ENCODE measurements at regions not wholly inside any gene's neighbourhood (a gene's known extent, or its start where the extent isn't known, plus 50 kb on each side); places are given as distances from the start of the nearest gene placed in this dataset.

DNA sequence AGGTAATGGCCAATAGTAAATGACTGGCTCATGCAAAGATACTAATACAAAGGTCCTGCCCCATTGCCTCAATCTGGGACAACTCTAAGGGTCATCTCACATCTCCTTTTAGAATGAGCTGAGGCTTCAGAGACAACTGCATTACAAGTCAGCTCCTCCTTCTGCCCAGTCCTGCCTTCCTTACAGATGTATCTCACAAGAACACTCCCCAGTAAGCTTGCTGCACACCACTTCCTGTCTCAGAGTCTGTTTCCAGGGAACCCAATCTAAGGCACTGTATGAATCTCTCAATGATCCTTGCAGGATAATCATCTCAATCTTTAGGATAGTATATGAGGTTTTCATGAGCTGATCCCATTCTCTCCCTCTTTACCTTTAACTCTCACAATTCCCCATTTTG is 57.8 kb upstream of the ZDHHC17 start:
- TF ChIP-seq SP1 (IDR thresholded peaks at IDR 0.05; ENCODE audit: low read depth): no peak
- TF ChIP-seq CTCF (IDR thresholded peaks at IDR 0.05 in 2 of 3, conservative IDR thresholded peaks at IDR 0.05 in 1 of 3; ENCODE audit: borderline replicate concordance in 1 of 3, insufficient read depth in 1 of 3, low read depth in 2 of 3, low read length in 2 of 3): no peak
- TF ChIP-seq TCF7L2 (IDR thresholded peaks at IDR 0.05; ENCODE audit: borderline replicate concordance, extremely low read depth, insufficient read depth, insufficient read length): no peak
- no peak for TF ChIP-seq ATF3 (IDR thresholded peaks at IDR 0.05)
- TF ChIP-seq JUND (IDR thresholded peaks at IDR 0.05): no peak
- H3K9ac ChIP-seq (ENCODE audit: low read length): no peak overlapping the region
- H3K27ac ChIP-seq (ENCODE audit: low read depth, low read length): no peak overlapping the region
- ChIA-PET POLR2A (no interaction called here), RAD21 (ENCODE audit: low non-redundant PET in 1 of 2, low total read pairs in 2 of 2, uncharacterized antibody in 2 of 2, unreplicated experiment in 2 of 2) (no interaction called here), CTCF (no interaction called here)
- no peaks in the 10 kb centered on the region for H3K36me3 ChIP-seq (ENCODE audit: control insufficient read depth in 1 of 2, insufficient read depth in 2 of 2, low read length in 2 of 2)
- no peaks in the 10 kb centered on the region for H3K27me3 ChIP-seq (ENCODE audit: insufficient read depth, low read length)
- intact Hi-C loops (cut with micrococcal nuclease): no loop called here
- no peak for ATAC-seq
- no TSS peak for BruUV-seq (replicated peaks)
- H2AFZ ChIP-seq (ENCODE audit: low read depth, low read length, poor library complexity, severe bottlenecking): no peak overlapping the region
- no peaks in the 10 kb centered on the region for H3K79me2 ChIP-seq (ENCODE audit: insufficient read depth, low read length)
- no peaks in the 10 kb centered on the region for H4K20me1 ChIP-seq (ENCODE audit: insufficient read depth)
- H3K9me3 ChIP-seq (ENCODE audit: control insufficient read depth in 1 of 2, insufficient read depth in 1 of 2, low read depth in 1 of 2, low read length in 2 of 2): no peaks in the 10 kb centered on the region
- no peaks in the 10 kb centered on the region for H3K4me1 ChIP-seq (ENCODE audit: control insufficient read depth in 1 of 2, insufficient read depth in 2 of 2, low read length in 2 of 2)
- no peaks in the 10 kb centered on the region for H3K9me2 ChIP-seq (ENCODE audit: insufficient read depth)
- H3K4me3 ChIP-seq (replicated peaks in 1 of 2; ENCODE audit: low read depth in 1 of 2, low read length in 2 of 2): no peak overlapping the region
- no peak for DNase-seq (ENCODE audit: low read depth, low spot score)
- no peak overlapping the region for H3K4me2 ChIP-seq (ENCODE audit: low read length)

DNA sequence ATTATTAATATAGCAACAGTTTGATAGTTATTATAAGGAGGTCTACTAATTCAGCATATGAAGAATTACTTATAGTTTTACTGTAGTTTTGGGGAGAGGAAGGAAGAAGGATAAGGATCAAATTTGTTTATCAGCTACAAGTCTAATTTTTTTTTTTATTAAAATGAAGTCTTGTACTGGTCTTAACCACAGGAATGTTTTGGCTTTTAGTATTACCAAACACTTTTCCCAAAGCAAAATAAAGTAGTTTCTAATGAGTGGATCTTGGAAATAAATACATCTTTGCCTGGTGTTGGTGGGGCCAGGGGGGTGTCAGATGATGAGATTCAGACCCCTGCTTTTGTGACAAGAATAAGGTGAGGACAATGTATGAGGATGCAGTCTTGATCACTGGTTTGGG is 57.2 kb upstream of the ZDHHC17 start:
- no peaks in the 10 kb centered on the region for H3K36me3 ChIP-seq (ENCODE audit: control insufficient read depth in 1 of 2, insufficient read depth in 2 of 2, low read length in 2 of 2)
- POLR2A ChIA-PET: no interaction called here
- H3K4me1 ChIP-seq (ENCODE audit: control insufficient read depth in 1 of 2, insufficient read depth in 2 of 2, low read length in 2 of 2): no peaks in the 10 kb centered on the region
- CTCF ChIA-PET: no interaction called here
- ATAC-seq (no peak), DNase-seq (ENCODE audit: low read depth, low spot score) (no peak)
- no peak overlapping the region for H3K4me3 ChIP-seq (replicated peaks in 1 of 2; ENCODE audit: low read depth in 1 of 2, low read length in 2 of 2)
- no TSS peak for BruUV-seq (replicated peaks)
- H3K79me2 ChIP-seq (ENCODE audit: insufficient read depth, low read length): no peaks in the 10 kb centered on the region
- TF ChIP-seq, protein P1, sequence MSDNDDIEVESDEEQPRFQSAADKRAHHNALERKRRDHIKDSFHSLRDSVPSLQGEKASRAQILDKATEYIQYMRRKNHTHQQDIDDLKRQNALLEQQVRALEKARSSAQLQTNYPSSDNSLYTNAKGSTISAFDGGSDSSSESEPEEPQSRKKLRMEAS (IDR thresholded peaks at IDR 0.05): no peak
- TF ChIP-seq REST (IDR thresholded peaks at IDR 0.05; ENCODE audit: low read depth) (no peak), ZNF274 (IDR thresholded peaks at IDR 0.05; ENCODE audit: low read depth, low read length) (no peak), ZFX (IDR thresholded peaks at IDR 0.05) (no peak), TCF7L2 (IDR thresholded peaks at IDR 0.05; ENCODE audit: borderline replicate concordance, extremely low read depth, insufficient read depth, insufficient read length) (no peak), ATF3 (IDR thresholded peaks at IDR 0.05) (no peak), CBX3 (IDR thresholded peaks at IDR 0.05; ENCODE audit: low read depth) (no peak)
- RAD21 ChIA-PET (ENCODE audit: low non-redundant PET in 1 of 2, low total read pairs in 2 of 2, uncharacterized antibody in 2 of 2, unreplicated experiment in 2 of 2): no interaction called here
- no peaks in the 10 kb centered on the region for H3K9me2 ChIP-seq (ENCODE audit: insufficient read depth)
- H3K9ac ChIP-seq (ENCODE audit: low read length): no peak overlapping the region
- H3K27me3 ChIP-seq (ENCODE audit: insufficient read depth, low read length): no peaks in the 10 kb centered on the region
- no peak overlapping the region for H3K4me2 ChIP-seq (ENCODE audit: low read length)
- intact Hi-C loops (cut with micrococcal nuclease): no loop called here
- no peaks in the 10 kb centered on the region for H3K9me3 ChIP-seq (ENCODE audit: control insufficient read depth in 1 of 2, insufficient read depth in 1 of 2, low read depth in 1 of 2, low read length in 2 of 2)
- H2AFZ ChIP-seq (ENCODE audit: low read depth, low read length, poor library complexity, severe bottlenecking): no peak overlapping the region
- H3K27ac ChIP-seq (ENCODE audit: low read depth, low read length): no peak overlapping the region
- H4K20me1 ChIP-seq (ENCODE audit: insufficient read depth): no peaks in the 10 kb centered on the region

Data from HCT116 (cell line).